ENCODE measurements at regions not wholly inside any gene's neighbourhood (a gene's known extent, or its start where the extent isn't known, plus 50 kb on each side); places are given as distances from the start of the nearest gene placed in this dataset.

DNA sequence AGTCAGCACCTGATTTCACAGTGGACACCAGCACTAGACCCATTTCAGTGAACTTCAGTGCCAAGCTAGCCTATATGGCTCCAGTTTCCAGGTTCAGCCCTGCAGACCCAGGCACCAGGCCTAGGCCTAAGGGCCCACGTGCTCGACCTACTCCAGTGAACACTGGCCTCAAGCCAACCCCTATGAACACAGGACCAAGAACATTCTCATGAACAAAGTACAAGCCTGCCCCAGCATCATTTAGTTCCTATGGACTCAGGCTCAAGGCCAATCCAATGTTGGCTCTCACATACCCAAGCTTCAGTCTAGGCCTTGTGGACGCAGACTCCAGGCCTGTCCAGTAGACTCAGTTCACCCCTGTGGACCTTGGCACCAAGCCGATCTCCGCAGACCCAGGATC is 385.5 kb downstream of the DHX35 start:
- Histone ChIP-seq H3K27ac (replicated peaks) (no peak overlapping the region), H3K27me3 (ENCODE audit: insufficient read depth, poor library complexity, severe bottlenecking) (no peaks in the 10 kb centered on the region), H3K4me3 (replicated peaks; ENCODE audit: insufficient read depth, low read length) (no peak overlapping the region)
- no peak for DNase-seq (ENCODE audit: low read depth in 1 of 2, low spot score in 1 of 2)
- TF ChIP-seq, protein P1, sequence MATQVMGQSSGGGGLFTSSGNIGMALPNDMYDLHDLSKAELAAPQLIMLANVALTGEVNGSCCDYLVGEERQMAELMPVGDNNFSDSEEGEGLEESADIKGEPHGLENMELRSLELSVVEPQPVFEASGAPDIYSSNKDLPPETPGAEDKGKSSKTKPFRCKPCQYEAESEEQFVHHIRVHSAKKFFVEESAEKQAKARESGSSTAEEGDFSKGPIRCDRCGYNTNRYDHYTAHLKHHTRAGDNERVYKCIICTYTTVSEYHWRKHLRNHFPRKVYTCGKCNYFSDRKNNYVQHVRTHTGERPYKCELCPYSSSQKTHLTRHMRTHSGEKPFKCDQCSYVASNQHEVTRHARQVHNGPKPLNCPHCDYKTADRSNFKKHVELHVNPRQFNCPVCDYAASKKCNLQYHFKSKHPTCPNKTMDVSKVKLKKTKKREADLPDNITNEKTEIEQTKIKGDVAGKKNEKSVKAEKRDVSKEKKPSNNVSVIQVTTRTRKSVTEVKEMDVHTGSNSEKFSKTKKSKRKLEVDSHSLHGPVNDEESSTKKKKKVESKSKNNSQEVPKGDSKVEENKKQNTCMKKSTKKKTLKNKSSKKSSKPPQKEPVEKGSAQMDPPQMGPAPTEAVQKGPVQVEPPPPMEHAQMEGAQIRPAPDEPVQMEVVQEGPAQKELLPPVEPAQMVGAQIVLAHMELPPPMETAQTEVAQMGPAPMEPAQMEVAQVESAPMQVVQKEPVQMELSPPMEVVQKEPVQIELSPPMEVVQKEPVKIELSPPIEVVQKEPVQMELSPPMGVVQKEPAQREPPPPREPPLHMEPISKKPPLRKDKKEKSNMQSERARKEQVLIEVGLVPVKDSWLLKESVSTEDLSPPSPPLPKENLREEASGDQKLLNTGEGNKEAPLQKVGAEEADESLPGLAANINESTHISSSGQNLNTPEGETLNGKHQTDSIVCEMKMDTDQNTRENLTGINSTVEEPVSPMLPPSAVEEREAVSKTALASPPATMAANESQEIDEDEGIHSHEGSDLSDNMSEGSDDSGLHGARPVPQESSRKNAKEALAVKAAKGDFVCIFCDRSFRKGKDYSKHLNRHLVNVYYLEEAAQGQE (IDR thresholded peaks at IDR 0.05; ENCODE audit: insufficient replicate concordance, low read depth): no peak
- TF ChIP-seq, protein P2, sequence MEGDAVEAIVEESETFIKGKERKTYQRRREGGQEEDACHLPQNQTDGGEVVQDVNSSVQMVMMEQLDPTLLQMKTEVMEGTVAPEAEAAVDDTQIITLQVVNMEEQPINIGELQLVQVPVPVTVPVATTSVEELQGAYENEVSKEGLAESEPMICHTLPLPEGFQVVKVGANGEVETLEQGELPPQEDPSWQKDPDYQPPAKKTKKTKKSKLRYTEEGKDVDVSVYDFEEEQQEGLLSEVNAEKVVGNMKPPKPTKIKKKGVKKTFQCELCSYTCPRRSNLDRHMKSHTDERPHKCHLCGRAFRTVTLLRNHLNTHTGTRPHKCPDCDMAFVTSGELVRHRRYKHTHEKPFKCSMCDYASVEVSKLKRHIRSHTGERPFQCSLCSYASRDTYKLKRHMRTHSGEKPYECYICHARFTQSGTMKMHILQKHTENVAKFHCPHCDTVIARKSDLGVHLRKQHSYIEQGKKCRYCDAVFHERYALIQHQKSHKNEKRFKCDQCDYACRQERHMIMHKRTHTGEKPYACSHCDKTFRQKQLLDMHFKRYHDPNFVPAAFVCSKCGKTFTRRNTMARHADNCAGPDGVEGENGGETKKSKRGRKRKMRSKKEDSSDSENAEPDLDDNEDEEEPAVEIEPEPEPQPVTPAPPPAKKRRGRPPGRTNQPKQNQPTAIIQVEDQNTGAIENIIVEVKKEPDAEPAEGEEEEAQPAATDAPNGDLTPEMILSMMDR (IDR thresholded peaks at IDR 0.05; ENCODE audit: insufficient read depth, low read length): no peak
- no peak for TF ChIP-seq POLR2AphosphoS5 (IDR thresholded peaks at IDR 0.05; ENCODE audit: low read depth)
- no peak for TF ChIP-seq SPI1 (IDR thresholded peaks at IDR 0.05; ENCODE audit: borderline replicate concordance, low read depth)
- TF ChIP-seq GABPA (IDR thresholded peaks at IDR 0.05; ENCODE audit: low read depth): no peak

- no peak overlapping the region for H3K4me3 ChIP-seq (replicated peaks; ENCODE audit: insufficient read depth, low read length)
- TF ChIP-seq POLR2AphosphoS5 (IDR thresholded peaks at IDR 0.05; ENCODE audit: low read depth) (no peak), SPI1 (IDR thresholded peaks at IDR 0.05; ENCODE audit: borderline replicate concordance, low read depth) (no peak), GABPA (IDR thresholded peaks at IDR 0.05; ENCODE audit: low read depth) (no peak)
- TF ChIP-seq, protein P2 (IDR thresholded peaks at IDR 0.05; ENCODE audit: insufficient read depth, low read length): no peak
- TF ChIP-seq, protein P1 (IDR thresholded peaks at IDR 0.05; ENCODE audit: insufficient replicate concordance, low read depth): no peak
- DNase-seq (ENCODE audit: low read depth in 1 of 2, low spot score in 1 of 2): no peak
- H3K27ac ChIP-seq (replicated peaks): no peak overlapping the region
- no peaks in the 10 kb centered on the region for H3K27me3 ChIP-seq (ENCODE audit: insufficient read depth, poor library complexity, severe bottlenecking)
Observed at GRCh38 chr20:39342463-39342862, 380.3 kb downstream of the DHX35 start.

DNA sequence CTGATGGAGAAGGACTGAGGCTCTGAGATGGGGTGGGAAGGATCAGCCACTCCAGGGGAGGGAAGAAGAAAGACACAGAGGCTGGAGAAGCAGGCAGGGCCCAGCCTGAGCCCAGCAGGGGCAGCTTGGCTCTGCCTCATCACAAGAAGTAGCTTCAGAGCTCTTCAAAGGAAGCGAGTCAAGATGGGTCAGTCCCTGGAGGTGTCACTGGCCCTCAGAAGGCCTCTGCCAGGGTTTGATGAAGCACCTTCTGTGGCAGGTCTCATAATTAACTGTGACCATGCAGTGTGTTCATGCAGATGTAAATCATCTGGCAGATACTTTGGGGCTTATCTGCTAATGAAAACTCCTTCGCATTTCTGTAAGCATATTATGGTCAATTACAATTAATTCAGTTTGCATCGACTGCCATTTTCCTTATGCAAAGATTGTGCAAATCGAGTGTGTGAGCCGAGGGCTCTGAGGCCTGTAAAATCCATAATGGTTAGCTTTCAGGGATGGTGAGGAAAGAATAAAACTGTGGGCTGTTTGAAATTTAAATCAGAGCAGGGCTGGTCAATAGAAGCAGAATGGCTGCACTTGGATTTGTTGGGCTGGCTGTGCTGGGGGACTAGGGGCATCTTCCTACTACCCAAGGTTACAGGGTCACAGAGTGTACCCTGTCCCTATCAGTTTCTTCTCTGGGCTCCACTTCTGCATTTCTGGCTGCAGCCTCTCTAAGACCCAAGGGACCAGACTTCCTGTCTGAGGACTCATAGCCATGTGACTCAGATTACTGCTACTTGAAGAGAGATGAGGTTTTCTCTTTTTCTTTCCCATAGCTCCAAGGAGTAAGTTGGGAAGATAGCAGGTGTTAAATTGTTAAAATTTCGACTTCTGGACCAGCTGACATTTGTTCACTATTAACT is 376.6 kb downstream of the DHX35 start:
- TF ChIP-seq, protein P1 (IDR thresholded peaks at IDR 0.05; ENCODE audit: insufficient replicate concordance, low read depth): no peak
- TF ChIP-seq SPI1 (IDR thresholded peaks at IDR 0.05; ENCODE audit: borderline replicate concordance, low read depth): peak; percentile 74
- no peak overlapping the region for H3K27ac ChIP-seq (replicated peaks)
- no peak overlapping the region for H3K4me3 ChIP-seq (replicated peaks; ENCODE audit: insufficient read depth, low read length)
- DNase-seq (ENCODE audit: low read depth in 1 of 2, low spot score in 1 of 2): peak in 1 of 2 experiments; percentile 30
- H3K27me3 ChIP-seq (ENCODE audit: insufficient read depth, poor library complexity, severe bottlenecking): no peaks in the 10 kb centered on the region
